Femur (tissue), 1 donor: ENCODE measurements at regions not wholly inside any gene's neighbourhood (a gene's known extent, or its start where the extent isn't known, plus 50 kb on each side); places are given as distances from the start of the nearest gene placed in this dataset.
"Not testable (repeated sequence)": the region's sequence is repeated elsewhere in the genome, so short reads cannot be mapped to it uniquely, and the experiment has no call there.

Experiments used
- DNase-seq: peaks from one replicate; pipeline ENCODE4 v3.0.0-alpha.2; 2017

- no peak for DNase-seq
Measured at GRCh38 chr10:38209332-38209731, 115.2 kb downstream of the ZNF37A start.

GRCh38 chr10:38209748-38210147, 115.6 kb downstream of the ZNF37A start:
- DNase-seq = not testable (repeated sequence)

GRCh38 chr10:38212460-38212859, 118.3 kb downstream of the ZNF37A start:
- DNase-seq = no peak

GRCh38 chr10:38226385-38226784, 132.2 kb downstream of the ZNF37A start:
- no peak for DNase-seq

- no peak for DNase-seq
Measured at GRCh38 chr10:38228394-38228793, 134.3 kb downstream of the ZNF37A start.

- not testable (repeated sequence) for DNase-seq
Measured at GRCh38 chr10:38238479-38238878, 144.3 kb downstream of the ZNF37A start.

GRCh38 chr10:38242061-38242649, 148.0 kb downstream of the ZNF37A start:
- not testable (repeated sequence) for DNase-seq

- not testable (repeated sequence) for DNase-seq
Measured at GRCh38 chr10:38248113-38248512, 154.0 kb downstream of the ZNF37A start.

- DNase-seq = not testable (repeated sequence)
Measured at GRCh38 chr10:38252551-38252950, 158.4 kb downstream of the ZNF37A start.

- DNase-seq = not testable (repeated sequence)
Measured at GRCh38 chr10:38267555-38267954, 173.4 kb downstream of the ZNF37A start.

- not testable (repeated sequence) for DNase-seq
Measured at GRCh38 chr10:38271031-38271430, 176.9 kb downstream of the ZNF37A start.

GRCh38 chr10:38274879-38275278, 180.7 kb downstream of the ZNF37A start:
- not testable (repeated sequence) for DNase-seq

GRCh38 chr10:38292560-38292959, 198.4 kb downstream of the ZNF37A start:
- DNase-seq = not testable (repeated sequence)

- DNase-seq = not testable (repeated sequence)
Measured at GRCh38 chr10:38310111-38310510, 216.0 kb downstream of the ZNF37A start.

GRCh38 chr10:38315090-38315805, 221.1 kb downstream of the ZNF37A start:
- DNase-seq = not testable (repeated sequence)

- not testable (repeated sequence) for DNase-seq
Measured at GRCh38 chr10:38321393-38321792, 227.3 kb downstream of the ZNF37A start.

GRCh38 chr10:38330306-38330705, 236.2 kb downstream of the ZNF37A start:
- not testable (repeated sequence) for DNase-seq

- DNase-seq = not testable (repeated sequence)
Measured at GRCh38 chr10:38331106-38331505, 237.0 kb downstream of the ZNF37A start.

- not testable (repeated sequence) for DNase-seq
Measured at GRCh38 chr10:38333699-38334098, 239.6 kb downstream of the ZNF37A start.

GRCh38 chr10:38350645-38351044, 256.5 kb downstream of the ZNF37A start:
- not testable (repeated sequence) for DNase-seq

- not testable (repeated sequence) for DNase-seq
Measured at GRCh38 chr10:38354410-38354809, 260.3 kb downstream of the ZNF37A start.

GRCh38 chr10:38355911-38356526, 261.9 kb downstream of the ZNF37A start:
- peak; percentile 85 for DNase-seq

GRCh38 chr10:38356527-38356926, 262.4 kb downstream of the ZNF37A start:
- not testable (repeated sequence) for DNase-seq

- DNase-seq = not testable (repeated sequence)
Measured at GRCh38 chr10:38362514-38362913, 268.4 kb downstream of the ZNF37A start.
